SK-N-SH (cell line): ENCODE measurements at regions not wholly inside any gene's neighbourhood (a gene's known extent, or its start where the extent isn't known, plus 50 kb on each side); places are given as distances from the start of the nearest gene placed in this dataset.

ENCODE experiments used
- CTCF ChIA-PET: fragments of 300-600, 350-600 bp; formaldehyde crosslinking; extraction: SDS; loops from one replicate; lab custom pipeline; 2021; lab: Yijun Ruan, JAX
- POLR2A ChIA-PET: fragments of 350-600 bp; sonication (Branson Sonifier 250); formaldehyde crosslinking; extraction: SDS; loops from one replicate; lab custom pipeline; 2020; ENCODE audit warnings: antibody characterized with exemption, inconsistent platforms; lab: Yijun Ruan, JAX
- DNase-seq: peaks from one replicate; pipeline ENCODE4 v3.0.0; 2012
- H2AFZ ChIP-seq: fragments of 200-600 bp; sonication (generic); 2 replicates; pipeline ENCODE4 v1.8.1; 2016; ENCODE audit warnings: antibody characterized with exemption, mild to moderate bottlenecking, low read depth
- H3F3A ChIP-seq: fragments of 200-600 bp; sonication (generic); replicated peaks from 2 replicates; pipeline ENCODE3; 2016; ENCODE audit warnings: antibody characterized with exemption, mild to moderate bottlenecking; ENCODE audit not compliant: insufficient read depth
- H3K27ac ChIP-seq, 2 experiments: fragments of 200-500 bp in 1 of 2; fragments of 200-600 bp in 1 of 2; sonication (Bioruptor generic) in 1 of 2; sonication (generic), shearing (Covaris generic) in 1 of 2; 2 replicates each; pipeline versions ENCODE4 v1.5.1 to v1.6.1; 2014 to 2016; ENCODE audit warnings: low read depth in 2 of 2, inconsistent platforms in 1 of 2, low read length in 1 of 2, mild to moderate bottlenecking in 1 of 2, mixed read lengths in 1 of 2
- H3K27me3 ChIP-seq: fragments of 200-600 bp; sonication (generic), shearing (Covaris generic); 2 replicates; pipeline ENCODE4 v1.6.1; 2016; ENCODE audit warnings: mixed run types; ENCODE audit not compliant: insufficient read depth
- H3K36me3 ChIP-seq, 2 experiments: fragments of 200-500 bp in 1 of 2; fragments of 200-600 bp in 1 of 2; sonication (Bioruptor generic) in 1 of 2; sonication (generic) in 1 of 2; replicated peaks in 1 of 2; 2 replicates each; pipeline versions ENCODE3 to v1.5.1; 2014 to 2016; ENCODE audit warnings: low read length in 1 of 2, mild to moderate bottlenecking in 1 of 2; ENCODE audit not compliant: insufficient read depth in 2 of 2, control insufficient read depth in 1 of 2
- H3K4me1 ChIP-seq, 2 experiments: fragments of 200-500 bp in 1 of 2; fragments of 200-600 bp in 1 of 2; sonication (Bioruptor generic) in 1 of 2; sonication (generic), shearing (Covaris generic) in 1 of 2; 2 replicates each; pipeline versions ENCODE4 v1.5.1 to v1.6.1; 2014 to 2016; ENCODE audit warnings: low read depth in 1 of 2, low read length in 1 of 2, mixed run types in 1 of 2; ENCODE audit not compliant: insufficient read depth in 2 of 2, control insufficient read depth in 1 of 2
- H3K4me2 ChIP-seq: fragments of 200-600 bp; sonication (generic), shearing (Covaris generic); 2 replicates; pipeline ENCODE4 v1.6.1; 2017; ENCODE audit warnings: mixed run types
- H3K4me3 ChIP-seq, 2 experiments: fragments of 200-500 bp in 1 of 2; fragments of 200-600 bp in 1 of 2; sonication (Bioruptor generic) in 1 of 2; sonication (generic), shearing (Covaris generic) in 1 of 2; 2 replicates each; pipeline versions ENCODE4 v1.5.1 to v1.8.1; 2014 to 2016; ENCODE audit warnings: low read depth in 2 of 2, inconsistent platforms in 1 of 2, low read length in 1 of 2, mild to moderate bottlenecking in 1 of 2, mixed read lengths in 1 of 2, moderate library complexity in 1 of 2
- H3K79me2 ChIP-seq: fragments of 200-600 bp; sonication (generic); 2 replicates; pipeline ENCODE4 v1.8.1; 2017; ENCODE audit warnings: mild to moderate bottlenecking; ENCODE audit not compliant: insufficient read depth
- H3K9ac ChIP-seq: fragments of 200-600 bp; sonication (generic); 2 replicates; pipeline ENCODE4 v1.6.1; 2017; ENCODE audit warnings: mixed run types
- H3K9me2 ChIP-seq: fragments of 200-600 bp; sonication (generic); 2 replicates; pipeline ENCODE4 v1.6.1; 2017; ENCODE audit warnings: mixed run types
- H3K9me3 ChIP-seq: fragments of 200-600 bp; sonication (generic); 2 replicates; pipeline ENCODE4 v1.6.1; 2017; ENCODE audit warnings: mixed run types, mild to moderate bottlenecking, moderate library complexity
- H4K20me1 ChIP-seq: fragments of 200-600 bp; sonication (generic); 2 replicates; pipeline ENCODE4 v1.6.1; 2017; ENCODE audit warnings: mild to moderate bottlenecking, mixed run types; ENCODE audit not compliant: insufficient read depth
- CHD2 ChIP-seq: fragments of 150-350 bp; IDR thresholded peaks from 2 replicates; pipeline ENCODE4 v1.6.1; 2018; ENCODE audit warnings: low read length; ENCODE audit not compliant: partially characterized antibody
- EZH2phosphoT487 ChIP-seq: fragments of 200-600 bp; sonication (generic); IDR thresholded peaks from 2 replicates; pipeline ENCODE4 v1.6.1; 2017; ENCODE audit warnings: low read depth, mixed run types, mild to moderate bottlenecking, antibody characterized with exemption, moderate library complexity, borderline replicate concordance
- FOXJ3 ChIP-seq: sonication (generic); formaldehyde crosslinking; IDR thresholded peaks from 2 replicates; pipeline ENCODE4 v1.5.1; 2020; ENCODE audit warnings: mild to moderate bottlenecking, missing genetic modification reagents
- FOXM1 ChIP-seq: IDR thresholded peaks from 2 replicates; pipeline ENCODE4 v1.4.0; 2012; ENCODE audit warnings: low read depth, mild to moderate bottlenecking
- GABPA ChIP-seq: IDR thresholded peaks from 2 replicates; pipeline ENCODE4 v1.4.0; 2012; ENCODE audit warnings: low read depth, mild to moderate bottlenecking
- IRF3 ChIP-seq: fragments of 150-350 bp; IDR thresholded peaks from 2 replicates; pipeline ENCODE4 v1.6.1; 2016; ENCODE audit warnings: mild to moderate bottlenecking, low read depth, low read length
- MAX ChIP-seq: IDR thresholded peaks from 2 replicates; pipeline ENCODE4 v1.4.0; 2012; ENCODE audit warnings: low read depth
- MEF2A ChIP-seq: IDR thresholded peaks from 2 replicates; pipeline ENCODE4 v1.4.0; 2012; ENCODE audit warnings: low read depth, borderline replicate concordance
- NFIC ChIP-seq: IDR thresholded peaks from 2 replicates; pipeline ENCODE4 v1.4.0; 2012; ENCODE audit warnings: borderline replicate concordance
- PBX3 ChIP-seq: IDR thresholded peaks from 2 replicates; pipeline ENCODE4; 2012
- RAD21 ChIP-seq: IDR thresholded peaks from 2 replicates; pipeline ENCODE4 v1.6.1; 2012; ENCODE audit warnings: mild to moderate bottlenecking, low read length
- RCOR1 ChIP-seq: fragments of 150-350 bp; IDR thresholded peaks from 2 replicates; pipeline ENCODE4 v1.6.1; 2017; ENCODE audit warnings: antibody characterized with exemption, low read length
- REST ChIP-seq: IDR thresholded peaks from 2 replicates; pipeline ENCODE4 v1.6.1; 2012; ENCODE audit warnings: mild to moderate bottlenecking, low read depth, low read length, moderate library complexity
- RFX5 ChIP-seq: IDR thresholded peaks from 2 replicates; pipeline ENCODE4 v1.6.1; 2012; ENCODE audit warnings: mild to moderate bottlenecking, improper control_type of control experiment, low read length
- SIN3A ChIP-seq: IDR thresholded peaks from 2 replicates; pipeline ENCODE4 v1.6.1; 2012; ENCODE audit warnings: low read depth, mild to moderate bottlenecking, low read length, moderate library complexity, borderline replicate concordance
- TAF1 ChIP-seq: IDR thresholded peaks from 2 replicates; pipeline ENCODE4 v1.6.1; 2012; ENCODE audit warnings: low read depth, mild to moderate bottlenecking, low read length, moderate library complexity, borderline replicate concordance
- TCF12 ChIP-seq: IDR thresholded peaks from 2 replicates; pipeline ENCODE4 v1.4.0; 2012
- TEAD4 ChIP-seq: IDR thresholded peaks from 2 replicates; pipeline ENCODE4 v1.4.0; 2012; ENCODE audit warnings: mild to moderate bottlenecking, borderline replicate concordance; ENCODE audit not compliant: insufficient read depth
- USF2 ChIP-seq: fragments of 150-350 bp; IDR thresholded peaks from 2 replicates; pipeline ENCODE4 v1.6.1; 2017; ENCODE audit warnings: antibody characterized with exemption, low read length, low read depth, borderline replicate concordance
- YY1 ChIP-seq: IDR thresholded peaks from 2 replicates; pipeline ENCODE4 v1.4.0; 2012; ENCODE audit warnings: low read depth, mild to moderate bottlenecking
- WGBS: methylation state at CpG from one replicate; pipeline ENCODE4 v1.1.6; 2017; ENCODE audit warnings: low lambda C conversion rate; 5-methylcytosine and 5-hydroxymethylcytosine counted together
- TF ChIP-seq, protein P1 (sequence below): IDR thresholded peaks from 2 replicates; pipeline ENCODE4 v1.4.0; 2012; ENCODE audit warnings: low read depth, borderline replicate concordance

DNA sequence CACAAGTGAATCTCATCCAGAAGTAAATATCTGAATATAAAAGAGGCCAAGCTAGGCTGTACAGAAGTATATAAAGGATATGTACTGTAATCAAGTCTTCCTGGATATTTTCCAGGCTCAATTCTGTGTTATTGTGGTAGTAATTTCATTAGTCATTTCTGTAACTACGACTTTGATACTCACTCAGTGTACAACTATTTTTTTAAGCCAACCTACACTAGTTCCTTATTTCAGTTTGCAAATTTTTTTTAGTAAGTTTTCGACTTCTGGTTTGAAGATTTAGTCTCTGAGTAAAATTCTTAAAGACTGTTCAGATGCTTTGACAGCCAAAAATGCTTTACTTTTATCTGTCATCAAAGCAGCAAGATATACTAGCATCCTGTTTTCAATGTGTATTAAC is 130.8 kb downstream of the CAPZA3 start:
- Histone ChIP-seq H2AFZ (no peak overlapping the region), H3K4me2 (no peak overlapping the region), H3K9ac (no peak overlapping the region), H3K9me2 (no peaks in the 10 kb centered on the region), H3K4me1 (peaks cover 0 to 9% of the 10 kb centered on the region in 2 experiments; a peak in 2 of 4 replicates), H4K20me1 (no peaks in the 10 kb centered on the region), H3K9me3 (no peaks in the 10 kb centered on the region), H3K4me3 (no peak overlapping the region), H3F3A (no peaks in the 10 kb centered on the region), H3K79me2 (no peaks in the 10 kb centered on the region), H3K27me3 (no peaks in the 10 kb centered on the region), H3K27ac (peak overlapping the region in 1 of 2 experiments; percentile 25; a peak in 1 of 4 replicates), H3K36me3 (no peaks in the 10 kb centered on the region)
- ChIA-PET POLR2A (no interaction called here), CTCF (no interaction called here)
- WGBS, result 34% methylated on average over 2 of the region's 2 CpGs
- no peak for TF ChIP-seq FOXM1
- TF ChIP-seq TEAD4, result no peak
- no peak for TF ChIP-seq MEF2A
- TF ChIP-seq GABPA, result no peak
- TF ChIP-seq, protein P1, sequence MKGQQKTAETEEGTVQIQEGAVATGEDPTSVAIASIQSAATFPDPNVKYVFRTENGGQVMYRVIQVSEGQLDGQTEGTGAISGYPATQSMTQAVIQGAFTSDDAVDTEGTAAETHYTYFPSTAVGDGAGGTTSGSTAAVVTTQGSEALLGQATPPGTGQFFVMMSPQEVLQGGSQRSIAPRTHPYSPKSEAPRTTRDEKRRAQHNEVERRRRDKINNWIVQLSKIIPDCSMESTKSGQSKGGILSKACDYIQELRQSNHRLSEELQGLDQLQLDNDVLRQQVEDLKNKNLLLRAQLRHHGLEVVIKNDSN, result no peak
- no peak for TF ChIP-seq RFX5
- no peak for TF ChIP-seq EZH2phosphoT487
- TF ChIP-seq RAD21, result no peak
- no peak for DNase-seq

- H3K9me3 ChIP-seq, result no peaks in the 10 kb centered on the region
- no peak overlapping the region for H3K9ac ChIP-seq
- 92% methylated on average over 2 of the region's 2 CpGs for WGBS
- H3K36me3 ChIP-seq, result no peaks in the 10 kb centered on the region
- H3K4me1 ChIP-seq, result peaks cover 0 to 5% of the 10 kb centered on the region in 2 experiments; a peak in 1 of 4 replicates
- CTCF ChIA-PET, result no interaction called here
- no peak overlapping the region for H2AFZ ChIP-seq
- POLR2A ChIA-PET, result no interaction called here
- H3K4me3 ChIP-seq, result no peak overlapping the region
- no peaks in the 10 kb centered on the region for H3K27me3 ChIP-seq
- H3F3A ChIP-seq, result no peaks in the 10 kb centered on the region
- no peaks in the 10 kb centered on the region for H3K9me2 ChIP-seq
- TF ChIP-seq REST (no peak), FOXJ3 (CRISPR knock-in tag) (no peak), TAF1 (no peak), MAX (no peak), YY1 (no peak), CHD2 (no peak), RCOR1 (no peak), TCF12 (no peak), SIN3A (no peak), PBX3 (no peak), USF2 (no peak), NFIC (no peak), IRF3 (no peak)
- TF ChIP-seq, protein P1, result no peak
- no peaks in the 10 kb centered on the region for H4K20me1 ChIP-seq
- H3K27ac ChIP-seq, result no peak overlapping the region
- H3K79me2 ChIP-seq, result no peaks in the 10 kb centered on the region
- no peak overlapping the region for H3K4me2 ChIP-seq
- no peak for DNase-seq
Measured at GRCh38 chr12:18872770-18873169, 134.9 kb downstream of the CAPZA3 start.
